HG02852 (cell line): ENCODE measurements at regions not wholly inside any gene's neighbourhood (a gene's known extent, or its start where the extent isn't known, plus 50 kb on each side); places are given as distances from the start of the nearest gene placed in this dataset.
A peak's percentile ranks its signal among the peaks of the same experiment; 100 is the strongest.
"Not testable (repeated sequence)": the region's sequence is repeated elsewhere in the genome, so short reads cannot be mapped to it uniquely, and the experiment has no call there.

Experiments
- ATAC-seq: cut with Tn5 transposase; IDR thresholded peaks from one replicate; pipeline ENCODE4 v1.9.1; 2021; ENCODE audit warnings: mild to moderate bottlenecking, moderate library complexity; ENCODE audit not compliant: unreplicated experiment

GRCh38 chr6:51292659-51293058 is 474.0 kb downstream of the TFAP2B start:
- ATAC-seq = no peak

- no peak for ATAC-seq
These were observed 481.1 kb downstream of the TFAP2B start for GRCh38 chr6:51299621-51300380.

GRCh38 chr6:51300510-51300909 is 481.8 kb downstream of the TFAP2B start:
- ATAC-seq = no peak

GRCh38 chr6:51301962-51302361 is 483.3 kb downstream of the TFAP2B start:
- ATAC-seq = peak; percentile 64

GRCh38 chr6:51302431-51302830 is 483.8 kb downstream of the TFAP2B start:
- ATAC-seq = no peak

GRCh38 chr6:51303338-51303737 is 484.7 kb downstream of the TFAP2B start:
- no peak for ATAC-seq

GRCh38 chr6:51314965-51315364 is 496.3 kb downstream of the TFAP2B start:
- no peak for ATAC-seq

GRCh38 chr6:51318674-51319073 is 500.0 kb downstream of the TFAP2B start:
- ATAC-seq = no peak

- not testable (repeated sequence) for ATAC-seq
These were observed 502.8 kb downstream of the TFAP2B start for GRCh38 chr6:51321477-51321876.

GRCh38 chr6:51322505-51322904 is 503.8 kb downstream of the TFAP2B start:
- no peak for ATAC-seq

GRCh38 chr6:51323056-51323455 is 504.4 kb downstream of the TFAP2B start:
- no peak for ATAC-seq

- no peak for ATAC-seq
These were observed 512.3 kb downstream of the TFAP2B start for GRCh38 chr6:51330971-51331370.

GRCh38 chr6:51335543-51335942 is 516.9 kb downstream of the TFAP2B start:
- no peak for ATAC-seq

GRCh38 chr6:51336185-51336584 is 517.5 kb downstream of the TFAP2B start:
- no peak for ATAC-seq

GRCh38 chr6:51337277-51337676 is 518.6 kb downstream of the TFAP2B start:
- ATAC-seq = no peak

- ATAC-seq = no peak
These were observed 520.4 kb downstream of the TFAP2B start for GRCh38 chr6:51339108-51339507.

- no peak for ATAC-seq
These were observed 521.1 kb downstream of the TFAP2B start for GRCh38 chr6:51339728-51340127.

- no peak for ATAC-seq
These were observed 523.7 kb downstream of the TFAP2B start for GRCh38 chr6:51342393-51342792.

GRCh38 chr6:51349857-51350256 is 531.2 kb downstream of the TFAP2B start:
- ATAC-seq = no peak

GRCh38 chr6:51350308-51350904 is 531.7 kb downstream of the TFAP2B start:
- no peak for ATAC-seq

- no peak for ATAC-seq
These were observed 533.9 kb downstream of the TFAP2B start for GRCh38 chr6:51352506-51353029.

GRCh38 chr6:51360287-51360686 is 541.6 kb downstream of the TFAP2B start:
- ATAC-seq = no peak
